GM06990 (cell line): ENCODE measurements at regions not wholly inside any gene's neighbourhood (a gene's known extent, or its start where the extent isn't known, plus 50 kb on each side); places are given as distances from the start of the nearest gene placed in this dataset.

ENCODE experiments used
- DNase-seq: peaks from one replicate; pipeline ENCODE4 v3.0.0-alpha.2; 2011; ENCODE audit not compliant: insufficient read length; ENCODE audit errors: extremely low read depth
- H3K27me3 ChIP-seq: replicated peaks from 2 replicates; pipeline ENCODE4 v1.6.0; 2011; ENCODE audit warnings: low read length; ENCODE audit not compliant: control insufficient read depth, insufficient read depth
- H3K36me3 ChIP-seq: 2 replicates; pipeline ENCODE4 v1.5.1; 2011; ENCODE audit warnings: low read length; ENCODE audit not compliant: control insufficient read depth, insufficient read depth
- H3K4me3 ChIP-seq: replicated peaks from 2 replicates; pipeline ENCODE4 v1.5.1; 2011; ENCODE audit warnings: low read depth, mild to moderate bottlenecking, control low read depth, low read length
- TF ChIP-seq, protein P1 (sequence below): IDR thresholded peaks from 2 replicates; pipeline ENCODE4 v1.5.1; 2011; ENCODE audit warnings: low read length, control low read depth, mild to moderate bottlenecking, inconsistent platforms; ENCODE audit not compliant: insufficient read depth, poor library complexity, severe bottlenecking

DNA sequence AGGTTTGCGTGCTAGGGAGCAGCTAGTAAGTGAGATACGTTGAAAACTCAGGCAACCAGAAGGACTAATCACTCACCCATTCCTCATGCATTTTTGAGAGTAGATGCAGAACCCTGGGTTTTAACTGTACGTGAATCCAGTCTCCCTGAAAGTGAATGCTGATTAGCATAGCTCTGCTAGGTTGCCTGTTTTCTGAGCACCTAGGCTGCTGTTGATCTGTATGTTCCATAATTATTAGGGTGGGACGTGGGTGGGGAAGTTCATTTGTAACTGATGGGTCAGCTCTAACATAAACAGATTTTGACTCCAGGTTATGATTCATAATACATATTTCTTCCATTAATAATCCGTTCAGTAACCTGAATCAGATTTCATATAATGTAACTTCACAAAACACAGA, 379.0 kb upstream of the FANCL start:
- no peak for DNase-seq
- TF ChIP-seq, protein P1, sequence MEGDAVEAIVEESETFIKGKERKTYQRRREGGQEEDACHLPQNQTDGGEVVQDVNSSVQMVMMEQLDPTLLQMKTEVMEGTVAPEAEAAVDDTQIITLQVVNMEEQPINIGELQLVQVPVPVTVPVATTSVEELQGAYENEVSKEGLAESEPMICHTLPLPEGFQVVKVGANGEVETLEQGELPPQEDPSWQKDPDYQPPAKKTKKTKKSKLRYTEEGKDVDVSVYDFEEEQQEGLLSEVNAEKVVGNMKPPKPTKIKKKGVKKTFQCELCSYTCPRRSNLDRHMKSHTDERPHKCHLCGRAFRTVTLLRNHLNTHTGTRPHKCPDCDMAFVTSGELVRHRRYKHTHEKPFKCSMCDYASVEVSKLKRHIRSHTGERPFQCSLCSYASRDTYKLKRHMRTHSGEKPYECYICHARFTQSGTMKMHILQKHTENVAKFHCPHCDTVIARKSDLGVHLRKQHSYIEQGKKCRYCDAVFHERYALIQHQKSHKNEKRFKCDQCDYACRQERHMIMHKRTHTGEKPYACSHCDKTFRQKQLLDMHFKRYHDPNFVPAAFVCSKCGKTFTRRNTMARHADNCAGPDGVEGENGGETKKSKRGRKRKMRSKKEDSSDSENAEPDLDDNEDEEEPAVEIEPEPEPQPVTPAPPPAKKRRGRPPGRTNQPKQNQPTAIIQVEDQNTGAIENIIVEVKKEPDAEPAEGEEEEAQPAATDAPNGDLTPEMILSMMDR, result no peak
- Histone ChIP-seq H3K4me3 (no peak overlapping the region), H3K27me3 (no peaks in the 10 kb centered on the region), H3K36me3 (no peaks in the 10 kb centered on the region)

DNA sequence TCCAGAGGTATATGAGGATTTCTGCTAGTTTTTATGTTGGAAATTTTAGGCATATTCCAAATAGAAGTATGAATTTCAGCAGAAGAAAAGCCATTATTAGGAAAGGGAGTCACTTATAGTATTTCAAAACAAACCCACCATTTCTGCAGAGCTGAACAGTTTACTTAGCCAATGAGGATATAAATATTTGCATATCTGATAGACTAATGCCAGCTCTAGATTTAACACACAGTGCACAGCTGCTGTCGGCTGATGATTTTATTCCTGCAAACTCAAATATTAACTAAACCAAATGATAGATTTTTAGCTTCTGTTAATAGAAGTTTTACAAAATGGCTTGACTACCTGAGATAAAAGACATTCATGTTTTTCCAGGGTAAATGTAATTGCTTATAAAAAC, 375.8 kb upstream of the FANCL start:
- TF ChIP-seq, protein P1, result no peak
- H3K27me3 ChIP-seq, result no peaks in the 10 kb centered on the region

DNA sequence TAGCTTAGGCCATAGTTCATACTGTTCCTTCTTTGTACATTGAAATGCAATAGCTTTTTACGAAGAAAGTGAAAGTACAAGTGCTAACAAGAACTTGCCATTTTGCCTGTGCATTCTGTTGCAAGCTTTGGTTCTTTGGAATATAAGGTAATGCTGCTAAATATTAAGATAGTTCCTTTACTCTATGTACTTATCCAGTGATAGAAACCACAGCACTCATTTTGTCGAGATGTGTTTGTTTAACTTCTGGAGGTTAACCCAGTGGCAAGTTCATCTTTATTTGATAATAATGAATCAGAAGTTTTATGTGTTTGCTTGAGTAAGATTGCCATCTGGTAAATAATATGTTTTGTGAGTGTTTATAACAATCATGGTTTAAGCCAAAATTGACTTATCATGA, 373.1 kb upstream of the FANCL start:
- TF ChIP-seq, protein P1, result no peak
- Histone ChIP-seq H3K4me3 (no peak overlapping the region), H3K36me3 (no peaks in the 10 kb centered on the region), H3K27me3 (no peaks in the 10 kb centered on the region)
- DNase-seq, result no peak

More for the DNA sequence above, 375.8 kb upstream of the FANCL start:
- Histone ChIP-seq H3K36me3 (no peaks in the 10 kb centered on the region), H3K4me3 (no peak overlapping the region)
- no peak for DNase-seq

DNA sequence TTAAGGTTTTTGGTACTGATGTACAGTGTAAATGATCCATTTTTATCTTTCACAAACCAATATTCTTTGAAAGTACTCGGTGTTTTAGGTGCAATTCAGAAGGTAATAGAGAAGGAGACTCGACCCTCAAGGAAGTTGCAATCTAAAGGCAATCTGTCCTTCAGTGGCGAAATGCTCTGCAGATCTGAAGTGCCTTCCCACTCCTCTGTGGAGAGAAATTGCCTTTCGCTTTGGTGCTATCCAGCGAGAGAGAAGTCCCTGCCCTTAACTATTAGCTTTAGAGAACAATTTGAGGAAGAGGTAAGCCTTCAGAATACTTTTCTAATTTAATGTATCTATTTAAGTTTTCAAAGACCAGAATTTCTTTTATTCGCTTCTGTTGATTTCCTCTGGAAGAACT, 371.8 kb upstream of the FANCL start:
- DNase-seq, result no peak
- Histone ChIP-seq H3K27me3 (no peaks in the 10 kb centered on the region), H3K36me3 (no peaks in the 10 kb centered on the region), H3K4me3 (no peak overlapping the region)
- TF ChIP-seq, protein P1, result no peak

DNA sequence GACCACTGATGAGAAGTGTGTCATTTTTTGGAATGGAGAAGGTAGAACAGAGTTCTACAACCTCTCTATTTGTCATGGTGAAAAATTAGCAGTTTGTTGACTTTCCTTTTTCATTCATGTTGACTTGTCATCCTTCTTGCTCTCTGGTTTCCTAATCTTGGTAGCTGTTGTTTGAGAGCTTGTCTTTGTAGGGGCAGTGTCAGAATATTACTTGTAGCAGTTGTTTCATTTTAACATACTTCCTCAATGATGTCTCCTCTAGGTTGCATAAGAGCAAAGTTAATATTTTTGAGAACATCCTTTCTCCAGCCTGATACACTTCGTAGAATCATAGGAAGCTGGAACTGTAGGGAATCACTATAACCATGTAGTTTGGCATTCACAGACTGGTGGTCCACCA, 368.2 kb upstream of the FANCL start:
- no peaks in the 10 kb centered on the region for H3K36me3 ChIP-seq
- DNase-seq, result no peak
- H3K27me3 ChIP-seq, result no peaks in the 10 kb centered on the region
- no peak overlapping the region for H3K4me3 ChIP-seq
- TF ChIP-seq, protein P1, result no peak

DNA sequence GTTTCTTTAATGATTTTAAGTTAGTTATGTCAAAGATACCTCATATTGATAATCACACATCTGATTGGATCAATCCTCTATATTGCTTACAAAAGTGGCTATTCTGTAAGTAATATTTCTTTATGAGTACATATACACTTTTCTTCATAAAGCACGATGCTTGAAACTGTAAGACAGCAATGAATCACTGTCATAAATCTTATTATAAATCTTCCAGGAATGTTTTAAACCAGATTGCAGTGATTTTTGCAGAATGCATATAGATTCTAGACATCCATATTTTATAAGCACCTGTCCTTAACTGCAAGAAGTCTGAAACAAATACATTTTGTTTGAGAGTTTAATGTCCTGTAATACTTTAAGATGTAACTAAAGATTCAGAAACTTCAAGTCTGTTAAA, 367.0 kb upstream of the FANCL start:
- TF ChIP-seq, protein P1, result no peak
- H3K4me3 ChIP-seq, result no peak overlapping the region
- no peak for DNase-seq
- no peaks in the 10 kb centered on the region for H3K36me3 ChIP-seq
- H3K27me3 ChIP-seq, result no peaks in the 10 kb centered on the region
